ENCODE measurements at regions not wholly inside any gene's neighbourhood (a gene's known extent, or its start where the extent isn't known, plus 50 kb on each side); places are given as distances from the start of the nearest gene placed in this dataset.

DNA sequence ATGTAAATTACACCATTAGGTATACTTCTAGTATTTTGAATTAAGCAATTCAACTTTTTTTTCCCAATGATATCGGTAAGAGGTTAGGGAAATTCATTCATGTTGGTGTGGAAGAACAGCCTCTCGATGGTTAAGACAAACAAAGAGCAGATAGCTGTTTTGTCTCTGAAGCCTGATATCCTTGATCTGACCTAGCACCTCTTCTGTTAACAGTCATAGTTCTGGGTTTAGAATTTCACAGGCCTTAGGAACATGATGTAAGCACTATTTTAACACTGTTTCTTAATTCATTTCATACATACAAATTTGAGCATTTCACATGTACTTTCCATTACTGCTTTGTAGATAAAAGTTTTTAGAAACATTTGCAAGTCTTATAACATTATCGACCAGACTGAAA is 367.5 kb upstream of the ZNF385D start:
- 100% methylated on average over 1 of the region's 3 CpGs for WGBS (ENCODE audit: insufficient coverage)
- intact Hi-C loops (cut with micrococcal nuclease), result no loop called here
- no peaks in the 10 kb centered on the region for H3K4me1 Mint-ChIP-seq
- Histone ChIP-seq H3K36me3 (ENCODE audit: control insufficient read depth, insufficient read depth, low read length) (no peaks in the 10 kb centered on the region), H3K9me3 (ENCODE audit: control insufficient read depth, insufficient read depth, low read length) (no peaks in the 10 kb centered on the region), H3K4me3 (ENCODE audit: low read length) (no peak overlapping the region), H3K27me3 (ENCODE audit: control insufficient read depth, insufficient read depth, low read length) (no peaks in the 10 kb centered on the region), H3K4me1 (ENCODE audit: control insufficient read depth, insufficient read depth, low read length) (no peaks in the 10 kb centered on the region), H3K27ac (ENCODE audit: low read length) (no peak overlapping the region)
- peaks cover 2 to 6% of the 10 kb centered on the region in 2 donors for H3K9me3 Mint-ChIP-seq
- no peaks in the 10 kb centered on the region for H3K27me3 Mint-ChIP-seq (ENCODE audit: low read depth in 2 of 2)
- ATAC-seq (no peak), DNase-seq (no peak)
- no peak overlapping the region for H3K27ac Mint-ChIP-seq
- H3K36me3 Mint-ChIP-seq, result no peaks in the 10 kb centered on the region
- TF ChIP-seq, protein P1, sequence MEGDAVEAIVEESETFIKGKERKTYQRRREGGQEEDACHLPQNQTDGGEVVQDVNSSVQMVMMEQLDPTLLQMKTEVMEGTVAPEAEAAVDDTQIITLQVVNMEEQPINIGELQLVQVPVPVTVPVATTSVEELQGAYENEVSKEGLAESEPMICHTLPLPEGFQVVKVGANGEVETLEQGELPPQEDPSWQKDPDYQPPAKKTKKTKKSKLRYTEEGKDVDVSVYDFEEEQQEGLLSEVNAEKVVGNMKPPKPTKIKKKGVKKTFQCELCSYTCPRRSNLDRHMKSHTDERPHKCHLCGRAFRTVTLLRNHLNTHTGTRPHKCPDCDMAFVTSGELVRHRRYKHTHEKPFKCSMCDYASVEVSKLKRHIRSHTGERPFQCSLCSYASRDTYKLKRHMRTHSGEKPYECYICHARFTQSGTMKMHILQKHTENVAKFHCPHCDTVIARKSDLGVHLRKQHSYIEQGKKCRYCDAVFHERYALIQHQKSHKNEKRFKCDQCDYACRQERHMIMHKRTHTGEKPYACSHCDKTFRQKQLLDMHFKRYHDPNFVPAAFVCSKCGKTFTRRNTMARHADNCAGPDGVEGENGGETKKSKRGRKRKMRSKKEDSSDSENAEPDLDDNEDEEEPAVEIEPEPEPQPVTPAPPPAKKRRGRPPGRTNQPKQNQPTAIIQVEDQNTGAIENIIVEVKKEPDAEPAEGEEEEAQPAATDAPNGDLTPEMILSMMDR (IDR thresholded peaks at IDR 0.05), result no peak
- no peak overlapping the region for H3K4me3 Mint-ChIP-seq

DNA sequence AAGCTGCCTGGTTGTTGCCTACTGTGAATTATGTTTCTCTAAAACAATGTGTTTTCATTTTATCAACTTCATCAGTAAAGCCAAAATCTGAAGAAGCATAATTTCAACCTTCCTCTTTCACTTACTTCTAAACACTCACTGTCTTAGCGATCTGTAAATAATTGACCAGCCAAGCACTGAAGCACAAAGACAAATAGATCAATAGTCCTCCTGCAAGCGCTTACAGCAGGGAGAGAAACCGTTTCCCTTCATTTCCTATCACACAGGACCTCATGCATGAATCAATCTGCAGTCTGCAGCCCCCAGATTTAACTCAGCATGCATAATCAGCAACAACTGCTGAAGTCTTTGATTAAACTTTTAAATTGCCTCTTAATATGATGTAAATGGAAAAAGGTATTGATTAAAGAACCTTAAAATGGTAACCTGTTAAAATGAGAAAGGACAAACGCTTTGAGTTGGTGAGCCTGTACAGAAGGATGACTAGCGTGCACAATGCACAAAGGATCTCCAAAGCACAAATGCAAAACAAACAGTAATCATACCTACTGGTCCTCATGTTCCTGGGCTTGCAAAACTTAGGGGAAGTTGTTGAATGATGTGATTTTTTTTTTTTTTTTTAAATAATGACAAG is 370.2 kb upstream of the ZNF385D start:
- no peaks in the 10 kb centered on the region for H3K36me3 Mint-ChIP-seq
- ATAC-seq (no peak), DNase-seq (no peak)
- Histone ChIP-seq H3K4me3 (ENCODE audit: low read length) (no peak overlapping the region), H3K27me3 (ENCODE audit: control insufficient read depth, insufficient read depth, low read length) (no peaks in the 10 kb centered on the region), H3K27ac (ENCODE audit: low read length) (no peak overlapping the region), H3K9me3 (ENCODE audit: control insufficient read depth, insufficient read depth, low read length) (no peaks in the 10 kb centered on the region), H3K36me3 (ENCODE audit: control insufficient read depth, insufficient read depth, low read length) (no peaks in the 10 kb centered on the region), H3K4me1 (ENCODE audit: control insufficient read depth, insufficient read depth, low read length) (no peaks in the 10 kb centered on the region)
- H3K4me3 Mint-ChIP-seq, result no peak overlapping the region
- TF ChIP-seq, protein P1 (IDR thresholded peaks at IDR 0.05), result no peak
- intact Hi-C loops (cut with micrococcal nuclease), result no loop called here
- H3K27me3 Mint-ChIP-seq (ENCODE audit: low read depth in 2 of 2), result no peaks in the 10 kb centered on the region
- WGBS (ENCODE audit: insufficient coverage), result 76% methylated on average over 3 of the region's 5 CpGs
- no peak overlapping the region for H3K27ac Mint-ChIP-seq
- H3K4me1 Mint-ChIP-seq, result no peaks in the 10 kb centered on the region
- peaks cover 7% of the 10 kb centered on the region in 2 donors for H3K9me3 Mint-ChIP-seq

GRCh38 chr3:22122567-22122966 is 371.6 kb upstream of the ZNF385D start:
- no peak overlapping the region for H3K27ac Mint-ChIP-seq
- no peaks in the 10 kb centered on the region for H3K4me1 ChIP-seq (ENCODE audit: control insufficient read depth, insufficient read depth, low read length)
- H3K4me1 Mint-ChIP-seq, result no peaks in the 10 kb centered on the region
- H3K9me3 ChIP-seq (ENCODE audit: control insufficient read depth, insufficient read depth, low read length), result no peaks in the 10 kb centered on the region
- H3K36me3 Mint-ChIP-seq, result no peaks in the 10 kb centered on the region
- no peaks in the 10 kb centered on the region for H3K36me3 ChIP-seq (ENCODE audit: control insufficient read depth, insufficient read depth, low read length)
- TF ChIP-seq, protein P1 (IDR thresholded peaks at IDR 0.05), result no peak
- DNase-seq, result no peak
- H3K4me3 Mint-ChIP-seq, result no peak overlapping the region
- H3K4me3 ChIP-seq (ENCODE audit: low read length), result no peak overlapping the region
- intact Hi-C loops (cut with micrococcal nuclease), result no loop called here
- H3K27me3 ChIP-seq (ENCODE audit: control insufficient read depth, insufficient read depth, low read length), result no peaks in the 10 kb centered on the region
- peaks cover 10 to 13% of the 10 kb centered on the region in 2 donors for H3K9me3 Mint-ChIP-seq
- H3K27me3 Mint-ChIP-seq (ENCODE audit: low read depth in 2 of 2), result no peaks in the 10 kb centered on the region
- no peak overlapping the region for H3K27ac ChIP-seq (ENCODE audit: low read length)
- 55% methylated on average over 3 of the region's 3 CpGs for WGBS (ENCODE audit: insufficient coverage)
- ATAC-seq, result no peak

DNA sequence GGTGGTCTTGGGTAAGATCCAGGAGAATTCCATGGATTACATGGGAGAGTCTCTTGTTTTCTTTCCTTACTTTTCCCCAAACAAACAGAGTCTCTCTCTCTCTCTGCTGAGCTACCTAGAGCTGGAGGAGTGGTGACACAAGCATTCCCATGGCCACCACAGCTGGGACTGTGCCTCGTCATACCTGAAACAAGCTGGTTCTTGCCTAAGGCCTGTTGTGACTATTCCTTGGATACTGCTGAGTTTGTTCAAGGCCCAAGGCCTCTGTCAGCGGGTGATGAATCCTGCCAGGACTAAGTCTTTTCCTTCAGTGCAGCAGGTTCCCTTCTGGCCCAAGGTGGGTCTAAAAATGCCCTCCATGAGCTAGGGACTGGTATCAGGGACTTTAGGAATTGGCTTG is 378.1 kb upstream of the ZNF385D start:
- Histone ChIP-seq H3K27ac (ENCODE audit: low read length) (no peak overlapping the region), H3K9me3 (ENCODE audit: control insufficient read depth, insufficient read depth, low read length) (peaks cover 7% of the 10 kb centered on the region), H3K4me3 (ENCODE audit: low read length) (no peak overlapping the region), H3K36me3 (ENCODE audit: control insufficient read depth, insufficient read depth, low read length) (no peaks in the 10 kb centered on the region), H3K27me3 (ENCODE audit: control insufficient read depth, insufficient read depth, low read length) (no peaks in the 10 kb centered on the region), H3K4me1 (ENCODE audit: control insufficient read depth, insufficient read depth, low read length) (no peaks in the 10 kb centered on the region)
- H3K36me3 Mint-ChIP-seq, result peaks cover 8% of the 10 kb centered on the region
- no peaks in the 10 kb centered on the region for H3K27me3 Mint-ChIP-seq (ENCODE audit: low read depth in 2 of 2)
- TF ChIP-seq, protein P1 (IDR thresholded peaks at IDR 0.05), result no peak
- intact Hi-C loops (cut with micrococcal nuclease), result no loop called here
- DNase-seq, result no peak
- 81% methylated on average over 2 of the region's 2 CpGs for WGBS (ENCODE audit: insufficient coverage)
- no peaks in the 10 kb centered on the region for H3K4me1 Mint-ChIP-seq
- H3K4me3 Mint-ChIP-seq, result no peak overlapping the region
- peaks cover 17 to 24% of the 10 kb centered on the region in 2 donors for H3K9me3 Mint-ChIP-seq
- ATAC-seq, result no peak
- H3K27ac Mint-ChIP-seq, result no peak overlapping the region
